HG03565 (cell line): ENCODE measurements at regions not wholly inside any gene's neighbourhood (a gene's known extent, or its start where the extent isn't known, plus 50 kb on each side); places are given as distances from the start of the nearest gene placed in this dataset.

ENCODE experiments used
- ATAC-seq: cut with Tn5 transposase; IDR thresholded peaks from one replicate; pipeline ENCODE4 v1.9.1; 2021; ENCODE audit warnings: mild to moderate bottlenecking, moderate library complexity; ENCODE audit not compliant: unreplicated experiment

DNA sequence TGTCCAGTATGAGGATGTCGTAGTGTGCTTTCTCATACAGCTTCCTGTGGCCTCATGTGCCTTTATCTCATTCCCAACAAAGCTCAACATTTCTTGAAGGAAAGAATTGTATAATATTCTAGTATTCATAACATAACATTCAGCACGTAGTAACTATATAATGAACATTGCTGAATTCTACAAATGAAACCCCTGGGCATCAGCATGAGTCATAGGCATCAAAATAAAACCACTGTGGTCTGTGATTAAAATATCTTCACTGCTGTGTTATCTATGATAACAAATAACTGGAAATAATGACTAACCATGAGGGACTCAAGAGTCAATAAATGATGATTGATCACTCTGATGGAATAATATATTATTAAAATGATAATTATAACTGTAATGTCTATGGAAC lies 255.2 kb downstream of the EMP1 start:
- ATAC-seq, result no peak

DNA sequence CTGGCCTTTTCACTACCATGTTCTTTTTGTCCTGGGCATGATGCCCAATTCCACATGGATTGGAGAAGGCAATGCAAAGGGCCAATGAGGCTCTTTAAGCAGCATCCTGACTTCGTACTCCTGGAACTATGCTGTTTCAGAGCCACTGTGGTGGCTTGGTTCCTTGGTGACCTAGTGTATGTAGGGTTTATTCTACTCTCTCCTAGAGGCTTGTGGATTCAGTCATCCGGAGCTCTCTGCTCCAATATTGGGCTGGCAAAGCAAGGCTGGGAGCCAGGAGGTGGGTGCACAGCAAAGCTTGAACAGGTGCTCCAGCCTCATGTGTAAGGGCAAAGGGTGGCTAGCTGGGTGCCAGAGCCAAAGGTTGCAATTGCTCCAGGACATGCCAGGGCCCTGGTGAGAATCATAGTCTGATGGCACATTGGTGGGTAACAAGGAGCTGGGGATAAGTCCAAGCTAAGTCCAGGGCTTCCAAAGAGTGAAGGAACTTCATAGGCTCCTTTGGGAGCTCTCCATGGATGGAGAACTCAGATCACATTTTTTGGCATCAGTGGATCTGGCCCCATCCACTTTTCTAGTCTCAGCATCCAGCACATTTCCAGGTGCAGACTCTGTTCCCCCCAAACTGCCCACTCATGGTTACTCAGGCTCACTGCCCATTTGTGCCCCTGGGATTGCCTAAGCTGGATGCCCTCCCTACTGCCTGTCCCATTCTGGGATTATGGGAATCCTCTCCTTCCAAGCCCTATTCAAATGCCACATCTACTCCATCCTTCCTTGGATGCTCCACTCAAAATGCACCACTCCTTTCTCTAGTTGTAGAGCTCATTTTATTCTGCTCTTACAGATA lies 253.9 kb downstream of the EMP1 start:
- no peak for ATAC-seq

GRCh38 chr12:13444076-13444475 lies 247.6 kb downstream of the EMP1 start:
- no peak for ATAC-seq

- ATAC-seq, result no peak
These were observed 247.0 kb downstream of the EMP1 start for GRCh38 chr12:13443498-13443897.

DNA sequence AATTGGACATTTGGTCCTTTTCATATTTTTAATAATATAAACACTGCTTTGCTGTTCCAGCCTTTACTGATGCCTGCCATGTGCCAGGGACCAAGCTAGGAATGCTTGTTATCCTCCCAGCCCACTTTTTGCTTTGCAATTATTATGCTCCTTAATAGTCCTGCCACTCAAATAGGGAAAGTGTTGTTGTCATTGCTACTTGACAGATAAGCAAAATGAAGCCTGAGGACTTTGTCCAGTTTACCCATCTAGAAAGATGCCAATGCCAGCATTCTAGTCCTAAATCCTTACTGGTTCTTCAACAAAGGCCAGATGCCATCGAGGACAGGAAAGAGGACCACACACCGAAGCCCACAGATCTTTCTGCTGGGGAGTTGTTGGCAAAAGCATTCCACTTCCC lies 246.5 kb downstream of the EMP1 start:
- no peak for ATAC-seq

DNA sequence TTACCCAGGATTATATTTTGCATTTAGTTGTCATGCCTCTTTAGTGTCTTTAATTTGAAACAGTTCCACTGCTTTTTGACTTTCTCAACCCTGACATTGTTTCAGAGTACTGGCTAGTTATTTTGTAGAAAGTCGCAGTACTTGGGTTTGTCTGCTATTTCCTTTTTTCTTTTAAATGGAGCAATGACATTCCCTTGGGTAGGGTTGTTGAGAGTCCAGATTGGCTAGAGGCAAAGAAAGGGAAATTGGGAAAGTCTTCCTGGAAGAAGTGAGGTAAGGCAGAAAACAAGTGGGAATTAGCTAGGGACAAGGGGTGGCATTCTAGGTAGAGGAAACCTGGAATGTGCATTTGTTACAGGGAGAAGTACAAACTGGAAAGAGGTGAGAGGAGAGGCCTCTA lies 245.9 kb downstream of the EMP1 start:
- no peak for ATAC-seq

DNA sequence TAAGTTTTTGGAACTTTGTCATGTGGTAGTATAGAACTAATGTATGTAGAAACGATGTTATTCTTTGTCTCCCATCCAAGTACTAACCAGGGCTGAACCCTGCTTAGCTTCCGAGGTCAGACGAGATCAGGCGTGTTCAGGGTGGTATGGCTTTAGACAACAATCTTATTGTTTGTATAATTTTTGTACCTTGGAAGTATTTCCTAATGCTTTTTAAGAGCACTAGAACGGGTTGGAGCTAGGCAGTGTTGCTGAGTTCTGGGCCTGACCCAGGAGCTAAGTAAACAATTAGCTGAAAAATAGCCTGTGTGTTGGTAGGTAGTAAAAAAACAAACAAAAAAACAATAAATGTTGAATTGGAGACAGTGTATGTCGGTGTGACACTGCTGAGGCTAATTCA lies 244.3 kb downstream of the EMP1 start:
- ATAC-seq, result no peak

GRCh38 chr12:13437541-13437940 lies 241.0 kb downstream of the EMP1 start:
- ATAC-seq, result no peak

- ATAC-seq, result no peak
These were observed 240.3 kb downstream of the EMP1 start for GRCh38 chr12:13436696-13437391.

DNA sequence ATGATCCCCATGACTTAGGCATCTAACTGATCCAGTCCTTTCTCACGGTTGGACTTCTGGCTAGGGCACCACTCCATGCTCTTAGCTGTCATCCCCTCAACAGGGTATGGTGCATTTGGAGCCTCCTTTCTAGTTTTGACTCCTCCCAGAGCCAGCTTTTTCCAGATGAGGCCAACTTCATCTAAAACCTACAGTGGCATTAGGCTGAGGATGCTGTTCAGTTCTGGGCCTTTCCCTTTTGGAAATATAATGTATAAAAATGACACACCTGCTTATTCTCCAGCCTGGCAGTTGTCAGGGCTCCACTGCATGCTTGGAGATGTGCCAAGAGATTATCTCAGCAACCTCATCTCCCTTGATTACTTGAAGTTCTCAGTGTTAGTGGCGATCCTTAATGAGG lies 239.7 kb downstream of the EMP1 start:
- no peak for ATAC-seq

GRCh38 chr12:13435235-13435933 lies 238.9 kb downstream of the EMP1 start:
- ATAC-seq, result no peak

- no peak for ATAC-seq
These were observed 237.2 kb downstream of the EMP1 start for GRCh38 chr12:13433768-13434167.

- no peak for ATAC-seq
These were observed 234.5 kb downstream of the EMP1 start for GRCh38 chr12:13431041-13431440.

DNA sequence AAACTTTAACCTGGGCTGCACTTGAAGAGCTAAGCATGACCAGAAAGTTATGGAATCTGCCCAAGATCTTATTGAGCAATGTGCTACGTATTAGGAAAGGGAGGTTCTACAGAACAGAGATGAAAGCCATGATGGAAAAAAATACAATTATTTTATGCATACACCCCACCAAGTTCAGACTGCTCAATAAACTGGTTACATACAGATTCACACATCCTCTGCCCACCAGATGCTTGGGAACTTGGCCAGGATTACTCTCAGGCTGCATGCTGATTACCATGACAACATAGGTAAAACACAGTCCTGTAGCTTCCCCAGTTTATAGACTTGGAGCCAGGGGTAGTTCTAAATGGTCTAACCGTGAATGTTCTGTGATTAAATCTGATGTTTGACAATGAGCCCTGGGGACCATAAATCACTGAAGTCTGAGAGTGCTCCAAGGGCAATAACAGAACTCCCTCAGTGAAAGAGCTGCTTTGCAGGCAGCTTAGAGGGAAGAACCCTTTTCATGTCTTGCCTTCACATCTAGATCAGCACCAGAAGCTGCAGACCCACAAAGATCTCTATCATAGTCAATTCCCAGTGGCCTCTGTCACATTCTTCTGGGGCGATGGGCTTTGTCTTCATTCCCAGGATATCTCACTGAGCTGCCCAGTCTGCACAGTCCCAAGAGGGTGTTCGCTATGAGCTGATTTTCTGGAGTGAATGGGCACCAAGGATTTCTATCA lies 232.2 kb downstream of the EMP1 start:
- no peak for ATAC-seq

- ATAC-seq, result no peak
These were observed 229.2 kb downstream of the EMP1 start for GRCh38 chr12:13425766-13426165.

GRCh38 chr12:13422291-13422690 lies 225.8 kb downstream of the EMP1 start:
- no peak for ATAC-seq

DNA sequence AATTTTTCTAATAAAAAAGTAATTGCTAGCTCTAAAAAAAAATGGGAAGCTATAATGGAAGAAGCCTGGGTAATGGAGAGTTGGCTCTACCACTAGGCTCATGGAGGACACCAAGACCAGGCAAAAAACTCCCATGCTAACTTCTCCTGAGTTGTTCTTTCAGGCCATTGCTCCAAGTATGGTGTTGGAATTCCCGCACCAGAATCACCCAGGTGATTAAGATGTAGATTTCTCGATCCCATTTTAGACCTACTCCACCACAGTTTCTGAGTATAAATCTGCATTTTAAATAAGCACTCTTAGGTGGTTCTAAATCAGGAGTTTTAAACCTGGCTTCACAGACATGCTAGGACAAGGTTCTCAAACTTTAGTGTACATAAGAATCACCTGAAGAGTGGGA lies 221.0 kb downstream of the EMP1 start:
- no peak for ATAC-seq

- ATAC-seq, result no peak
These were observed 214.8 kb downstream of the EMP1 start for GRCh38 chr12:13411287-13411686.

DNA sequence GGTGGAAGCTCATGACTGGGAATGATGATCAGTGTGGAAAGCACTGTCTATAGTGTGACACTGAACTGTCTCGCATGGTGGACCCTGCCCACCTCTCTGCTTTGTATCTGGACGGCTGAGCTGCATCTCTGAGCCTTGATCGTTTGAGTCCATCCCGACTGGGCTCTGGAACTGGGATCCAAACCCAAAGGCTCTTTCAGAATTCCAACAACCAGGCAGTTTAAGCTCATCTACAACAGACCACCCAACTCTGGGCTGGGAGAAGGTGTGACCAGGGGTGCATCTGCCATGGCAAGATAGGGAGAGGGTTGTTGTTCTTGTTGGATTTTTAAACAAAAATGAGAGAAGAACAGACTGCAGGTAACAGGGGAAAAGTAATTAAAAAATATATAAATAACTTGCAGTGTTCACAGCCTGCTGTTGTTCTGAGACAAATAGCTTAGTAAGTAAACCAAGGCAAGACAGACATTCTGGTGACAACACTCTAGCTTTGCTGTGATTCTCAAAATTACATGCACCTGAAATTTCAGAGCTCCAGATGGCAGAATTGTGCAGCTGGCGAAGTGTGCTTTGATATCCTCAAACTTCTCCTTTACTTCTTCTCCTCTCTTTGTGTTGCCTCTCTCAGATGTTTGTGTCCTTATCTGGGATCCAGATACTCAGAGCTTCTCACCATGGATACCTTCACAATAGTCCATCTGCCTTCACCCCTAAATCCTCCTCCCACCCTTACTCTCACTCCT lies 209.6 kb downstream of the EMP1 start:
- ATAC-seq, result no peak
